H1 (cell line): ENCODE measurements at regions not wholly inside any gene's neighbourhood (a gene's known extent, or its start where the extent isn't known, plus 50 kb on each side); places are given as distances from the start of the nearest gene placed in this dataset.
"Not testable (repeated sequence)": the region's sequence is repeated elsewhere in the genome, so short reads cannot be mapped to it uniquely, and the experiment has no call there.

ENCODE experiments used
- CTCF ChIA-PET: fragments of 300-600 bp; sonication (Branson Sonifier 250); formaldehyde crosslinking; loops from one replicate; lab custom pipeline; 2021; ENCODE audit not compliant: partially characterized antibody; lab: Charles Lee
- POLR2A ChIA-PET: fragments of 300-600 bp; sonication (Branson Sonifier 250); formaldehyde crosslinking; loops from one replicate; lab custom pipeline; 2021; ENCODE audit warnings: inconsistent platforms; ENCODE audit not compliant: partially characterized antibody; lab: Charles Lee
- DNase-seq, 2 experiments: peaks; one replicate each; pipeline versions ENCODE4 v3.0.0 to v3.0.0-alpha.2; 2010 to 2022; ENCODE audit warnings: low spot score in 2 of 2, low read depth in 1 of 2, mixed read lengths in 1 of 2
- FAIRE-seq: peaks from 2 replicates; lab custom pipeline; 2011; peaks lifted over from hg19 to GRCh38; lab: Jason Lieb, UNC
- H2AFZ ChIP-seq: 2 replicates; pipeline ENCODE4 v1.8.1; 2012; ENCODE audit warnings: low read length, inconsistent platforms
- H2AK5ac ChIP-seq: 2 replicates; pipeline ENCODE4 v1.6.1; 2013; ENCODE audit warnings: low read depth, low read length
- H2BK120ac ChIP-seq: replicated peaks from 2 replicates; pipeline ENCODE3; 2013; ENCODE audit warnings: low read depth, low read length, inconsistent platforms
- H2BK12ac ChIP-seq: 2 replicates; pipeline ENCODE4 v1.6.1; 2013; ENCODE audit warnings: low read depth, low read length
- H2BK15ac ChIP-seq: 2 replicates; pipeline ENCODE4 v1.6.1; 2013; ENCODE audit warnings: low read length
- H2BK20ac ChIP-seq: 2 replicates; pipeline ENCODE4 v1.6.1; 2013; ENCODE audit warnings: low read length
- H2BK5ac ChIP-seq: 2 replicates; pipeline ENCODE4 v1.6.1; 2013; ENCODE audit warnings: low read depth, low read length
- H3K14ac ChIP-seq: 2 replicates; pipeline ENCODE4 v1.6.1; 2013; ENCODE audit warnings: inconsistent platforms; ENCODE audit not compliant: insufficient read length
- H3K18ac ChIP-seq: 2 replicates; pipeline ENCODE4 v1.6.1; 2013; ENCODE audit warnings: low read length; ENCODE audit errors: extremely low read depth
- H3K23ac ChIP-seq: 2 replicates; pipeline ENCODE4 v1.6.1; 2013; ENCODE audit warnings: inconsistent platforms; ENCODE audit not compliant: insufficient read length
- H3K23me2 ChIP-seq: 2 replicates; pipeline ENCODE4 v1.6.1; 2013; ENCODE audit warnings: low read depth, low read length
- H3K27ac ChIP-seq: 2 replicates; pipeline ENCODE4 v1.6.1; 2011; ENCODE audit warnings: low read depth, low read length, inconsistent platforms
- H3K27me3 ChIP-seq, 4 experiments: replicated peaks in 1 of 4; 1 replicate in 1 of 4; 2 replicates in 3 of 4; pipeline versions ENCODE4 v1.6.1 to v1.8.1; 2011 to 2013; ENCODE audit warnings: low read length in 3 of 4, mild to moderate bottlenecking in 3 of 4, inconsistent platforms in 2 of 4, mixed read lengths in 2 of 4, moderate library complexity in 1 of 4; ENCODE audit not compliant: control insufficient read depth in 3 of 4, insufficient read depth in 3 of 4; ENCODE audit errors: extremely low read depth in 1 of 4
- H3K36me3 ChIP-seq, 4 experiments: 2 replicates each; pipeline versions ENCODE4 v1.6.1 to v1.8.1; 2011 to 2013; ENCODE audit warnings: mild to moderate bottlenecking in 4 of 4, low read length in 3 of 4, moderate library complexity in 2 of 4, control low read depth in 1 of 4, inconsistent platforms in 1 of 4; ENCODE audit not compliant: insufficient read depth in 4 of 4, control insufficient read depth in 2 of 4
- H3K4ac ChIP-seq: replicated peaks from 2 replicates; pipeline ENCODE3; 2013; ENCODE audit warnings: low read length, low read depth, mixed read lengths, inconsistent platforms; ENCODE audit not compliant: insufficient read length
- H3K4me1 ChIP-seq, 4 experiments: replicated peaks in 1 of 4; 1 replicate in 1 of 4; 2 replicates in 3 of 4; pipeline versions ENCODE4 v1.6.1 to v1.8.1; 2011 to 2013; ENCODE audit warnings: low read length in 3 of 4, inconsistent platforms in 2 of 4, mixed read lengths in 1 of 4; ENCODE audit not compliant: insufficient read depth in 4 of 4, control insufficient read depth in 3 of 4
- H3K4me2 ChIP-seq, 2 experiments: 2 replicates each; pipeline versions ENCODE4 v1.6.1 to v1.8.1; 2011 to 2013; ENCODE audit warnings: low read depth in 2 of 2, low read length in 2 of 2, control low read depth in 1 of 2, inconsistent platforms in 1 of 2, mild to moderate bottlenecking in 1 of 2; ENCODE audit not compliant: insufficient read depth in 1 of 2
- H3K4me3 ChIP-seq, 4 experiments: fragments of 200-600, 300-600 bp in 1 of 4; sonication (generic), shearing (Covaris generic), sonication (Bioruptor Twin) in 1 of 4; 2 replicates each; pipeline versions ENCODE4 v1.5.1 to v1.8.1; 2011 to 2016; ENCODE audit warnings: low read length in 4 of 4, low read depth in 3 of 4, control low read depth in 2 of 4, inconsistent platforms in 2 of 4, mild to moderate bottlenecking in 2 of 4, mixed read lengths in 1 of 4, moderate library complexity in 1 of 4; ENCODE audit not compliant: insufficient read depth in 2 of 4; ENCODE audit errors: extremely low read depth in 1 of 4
- H3K56ac ChIP-seq: replicated peaks from 2 replicates; pipeline ENCODE3; 2013; ENCODE audit warnings: low read depth, mild to moderate bottlenecking, mixed read lengths, low read length, inconsistent platforms; ENCODE audit not compliant: insufficient read length
- H3K79me1 ChIP-seq: 2 replicates; pipeline ENCODE4 v1.6.1; 2013; ENCODE audit warnings: low read depth, low read length, control low read depth
- H3K79me2 ChIP-seq, 2 experiments: 2 replicates each; pipeline versions ENCODE4 v1.6.1 to v1.8.1; 2012 to 2013; ENCODE audit warnings: low read length in 2 of 2, mild to moderate bottlenecking in 2 of 2, inconsistent platforms in 1 of 2; ENCODE audit not compliant: insufficient read depth in 2 of 2, control insufficient read depth in 1 of 2
- H3K9ac ChIP-seq, 4 experiments: replicated peaks in 1 of 4; 1 replicate in 1 of 4; 2 replicates in 3 of 4; pipeline versions ENCODE4 v1.6.1 to v1.8.1; 2011 to 2013; ENCODE audit warnings: low read depth in 3 of 4, low read length in 3 of 4, control low read depth in 2 of 4, mild to moderate bottlenecking in 2 of 4, moderate library complexity in 2 of 4, inconsistent platforms in 1 of 4; ENCODE audit errors: extremely low read depth in 1 of 4
- H3K9me3 ChIP-seq, 2 experiments: 2 replicates each; pipeline versions ENCODE4 v1.6.1 to v1.8.1; 2012 to 2013; ENCODE audit warnings: mild to moderate bottlenecking in 2 of 2, moderate library complexity in 2 of 2, control low read depth in 1 of 2, inconsistent platforms in 1 of 2, low read depth in 1 of 2, low read length in 1 of 2, mixed read lengths in 1 of 2; ENCODE audit not compliant: insufficient read depth in 2 of 2
- H4K20me1 ChIP-seq, 2 experiments: replicated peaks in 1 of 2; 2 replicates each; pipeline versions ENCODE3 to v1.8.1; 2011 to 2013; ENCODE audit warnings: inconsistent platforms in 2 of 2, low read length in 2 of 2, mild to moderate bottlenecking in 1 of 2; ENCODE audit not compliant: insufficient read depth in 2 of 2, control insufficient read depth in 1 of 2
- H4K5ac ChIP-seq: 2 replicates; pipeline ENCODE4 v1.6.1; 2013; ENCODE audit warnings: low read length, low read depth, mixed read lengths, inconsistent platforms; ENCODE audit not compliant: insufficient read length
- H4K8ac ChIP-seq: 2 replicates; pipeline ENCODE4 v1.8.0; 2013; ENCODE audit warnings: mild to moderate bottlenecking, moderate library complexity, low read length, inconsistent platforms; ENCODE audit not compliant: insufficient read depth; ENCODE audit errors: extremely low read depth
- H4K91ac ChIP-seq: replicated peaks from 2 replicates; pipeline ENCODE3; 2013; ENCODE audit warnings: low read length, mixed read lengths, inconsistent platforms; ENCODE audit not compliant: insufficient read length
- ASH2L ChIP-seq: fragments of 200-600, 300-600 bp; sonication (generic); IDR thresholded peaks from one replicate; pipeline ENCODE4 v1.7.1; 2017; ENCODE audit warnings: low read length
- GABPA ChIP-seq: IDR thresholded peaks from 2 replicates; pipeline ENCODE4 v1.6.1; 2011; ENCODE audit warnings: mild to moderate bottlenecking, low read length, moderate library complexity, borderline replicate concordance; ENCODE audit not compliant: insufficient read depth
- HDAC6 ChIP-seq: IDR thresholded peaks from one replicate; pipeline ENCODE4 v1.7.1; 2012; ENCODE audit warnings: low read depth, mild to moderate bottlenecking, inconsistent platforms, low read length, moderate library complexity
- RAD21 ChIP-seq, 2 experiments: IDR thresholded peaks in 1 of 2; conservative IDR thresholded peaks in 1 of 2; 2 replicates each; pipeline ENCODE4 v1.6.1; 2011; ENCODE audit warnings: low read depth in 2 of 2, low read length in 2 of 2, improper control_type of control experiment in 1 of 2, inconsistent platforms in 1 of 2, mild to moderate bottlenecking in 1 of 2, moderate library complexity in 1 of 2
- SUZ12 ChIP-seq: fragments of 200-600 bp; sonication (generic); IDR thresholded peaks from 2 replicates; pipeline ENCODE4 v1.6.1; 2012; ENCODE audit warnings: mild to moderate bottlenecking, inconsistent platforms, low read length, moderate library complexity, mixed read lengths
- TAF1 ChIP-seq: IDR thresholded peaks from 2 replicates; pipeline ENCODE4 v1.6.1; 2011; ENCODE audit warnings: mild to moderate bottlenecking, low read depth, low read length
- WGBS, 2 experiments: shearing (Covaris generic) in 1 of 2; methylation state at CpG; one replicate each; pipeline versions ENCODE4 v1.1.6 to v1.1.7; 2013 to 2015; ENCODE audit warnings: low lambda C conversion rate in 2 of 2, mixed read lengths in 2 of 2, inconsistent platforms in 1 of 2, low coverage in 1 of 2, missing lambda C conversion rate in 1 of 2; ENCODE audit not compliant: insufficient replicate concordance in 2 of 2, insufficient coverage in 1 of 2, insufficient read length in 1 of 2; ENCODE audit errors: extremely low coverage in 1 of 2, missing lambda C conversion rate in 1 of 2; 5-methylcytosine and 5-hydroxymethylcytosine counted together

- TF ChIP-seq HDAC6 (no peak), ASH2L (no peak), RAD21 (IDR thresholded peaks at IDR 0.05 in 1 of 2, conservative IDR thresholded peaks at IDR 0.05 in 1 of 2; ENCODE audit: low read depth in 2 of 2, low read length in 2 of 2) (no peak), GABPA (no peak), SUZ12 (no peak), TAF1 (no peak)
These were observed 91.4 kb downstream of the RPL27A start (continued) for GRCh38 chr11:8773916-8774539.

- H3K27me3 ChIP-seq, H3K79me2 ChIP-seq, H3K23me2 ChIP-seq, H3K56ac ChIP-seq, H3K4me2 ChIP-seq, FAIRE-seq, H4K8ac ChIP-seq, H4K5ac ChIP-seq, H2BK12ac ChIP-seq, H4K20me1 ChIP-seq, H3K9me3 ChIP-seq, H3K4ac ChIP-seq, H3K79me1 ChIP-seq, H2BK120ac ChIP-seq, H3K14ac ChIP-seq, H2AK5ac ChIP-seq, H3K27ac ChIP-seq, DNase-seq, H3K18ac ChIP-seq, H2BK20ac ChIP-seq, H4K91ac ChIP-seq, H3K4me3 ChIP-seq, H2AFZ ChIP-seq, H3K36me3 ChIP-seq, H3K23ac ChIP-seq, H2BK5ac ChIP-seq, H2BK15ac ChIP-seq, H3K4me1 ChIP-seq, H3K9ac ChIP-seq, POLR2A ChIA-PET: not testable (repeated sequence)
- CTCF ChIA-PET, result interaction anchor here (0.8 kb wide), 1 partner anchor 14 kb away, joined by 3 read pairs; no protein-coding TSS in a partner anchor
- WGBS, 2 experiments, result 96% methylated on average over 8 of the region's 8 CpGs; no CpG with 5 or more reads in 1 of the 2 experiments
These were observed 92.3 kb downstream of the RPL27A start for GRCh38 chr11:8774916-8775315.
